NK-92 treated with Interleukin-12 subunit alpha and Interleukin-12 subunit beta, amount 100 ng/mL, for 24 hours (cell line): ENCODE measurements at regions not wholly inside any gene's neighbourhood (a gene's known extent, or its start where the extent isn't known, plus 50 kb on each side); places are given as distances from the start of the nearest gene placed in this dataset.
"Not testable (repeated sequence)": the region's sequence is repeated elsewhere in the genome, so short reads cannot be mapped to it uniquely, and the experiment has no call there.

Experiments used
- DNase-seq: peaks from one replicate; lab custom pipeline; 2025; lab: John Stamatoyannopoulos, UW

DNA sequence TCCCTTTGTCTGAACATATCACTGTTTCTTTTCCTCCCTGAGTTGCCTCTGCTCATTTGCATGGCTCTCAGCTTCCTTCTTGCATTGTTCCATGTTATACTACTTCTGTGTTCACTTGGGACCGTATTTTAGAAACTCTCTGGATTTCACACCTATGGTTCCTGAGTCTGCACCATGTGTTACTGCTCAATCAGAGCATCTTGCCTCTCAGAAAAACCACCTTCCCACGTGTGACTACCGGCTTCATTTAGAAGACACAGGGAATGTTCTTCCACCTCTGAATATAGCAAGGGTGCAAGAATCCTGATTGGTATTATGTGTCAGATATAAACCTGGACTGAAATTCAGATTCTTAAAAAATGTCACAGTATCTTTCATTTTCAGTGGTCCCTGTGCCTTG, 731.2 kb downstream of the TDRD15 start:
- DNase-seq = no peak

DNA sequence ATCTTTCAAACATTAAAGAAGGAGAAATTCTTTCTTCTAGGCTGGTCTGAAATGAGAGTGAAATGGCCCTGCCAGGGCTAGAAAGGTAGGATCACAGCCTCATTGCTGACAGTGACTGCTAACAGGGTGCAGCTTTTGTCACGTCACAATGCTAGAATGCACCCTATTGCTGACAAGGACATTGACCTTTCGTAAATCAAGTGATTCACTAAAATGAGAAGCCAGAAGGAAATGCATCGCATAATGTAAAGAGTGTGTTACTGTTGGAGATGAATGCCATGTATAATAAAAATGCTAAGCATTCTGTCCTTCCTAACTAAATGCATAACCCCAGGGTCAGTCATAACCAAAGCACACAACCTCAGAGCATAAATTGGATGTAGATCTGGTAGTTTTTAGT, 732.9 kb downstream of the TDRD15 start:
- DNase-seq = no peak

DNA sequence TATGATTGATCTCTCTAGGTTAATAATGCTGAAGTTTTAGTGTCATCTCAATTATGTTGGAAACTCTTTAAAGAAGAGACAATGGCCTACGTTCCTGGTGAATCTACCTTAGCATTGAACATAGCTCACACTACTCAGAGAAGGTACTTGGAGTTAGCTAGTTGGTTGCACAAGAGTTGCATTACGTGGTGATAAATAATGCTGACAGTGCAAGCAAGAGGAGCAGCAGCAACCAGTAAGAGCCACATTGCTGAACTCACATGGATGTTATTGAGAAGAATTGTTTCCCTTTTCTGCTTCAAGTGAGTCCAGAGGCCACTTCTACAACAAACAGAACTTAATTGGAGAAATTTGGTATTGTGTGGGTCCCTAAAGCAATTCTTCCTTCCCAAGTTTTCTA, 737.1 kb downstream of the TDRD15 start:
- DNase-seq = no peak

DNA sequence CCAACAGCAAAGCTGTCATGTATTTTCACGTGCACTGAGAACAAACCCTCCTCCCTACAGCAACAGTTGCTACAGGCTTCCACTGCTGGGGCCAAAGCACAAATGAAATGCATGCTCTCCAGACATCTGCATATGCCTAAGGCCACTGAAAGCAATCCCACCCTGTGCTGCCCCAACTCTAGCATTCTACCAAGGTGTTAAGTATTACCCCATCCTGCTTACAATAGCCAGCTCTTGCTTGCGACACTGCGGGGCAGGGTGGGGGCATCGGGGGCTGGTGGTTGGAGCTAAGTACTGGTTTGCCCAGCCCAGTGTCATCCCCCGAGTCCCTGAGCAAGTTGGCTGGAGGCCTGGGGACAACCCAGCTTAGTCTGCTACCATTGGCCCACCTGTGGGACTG, 742.5 kb downstream of the TDRD15 start:
- no peak for DNase-seq

DNA sequence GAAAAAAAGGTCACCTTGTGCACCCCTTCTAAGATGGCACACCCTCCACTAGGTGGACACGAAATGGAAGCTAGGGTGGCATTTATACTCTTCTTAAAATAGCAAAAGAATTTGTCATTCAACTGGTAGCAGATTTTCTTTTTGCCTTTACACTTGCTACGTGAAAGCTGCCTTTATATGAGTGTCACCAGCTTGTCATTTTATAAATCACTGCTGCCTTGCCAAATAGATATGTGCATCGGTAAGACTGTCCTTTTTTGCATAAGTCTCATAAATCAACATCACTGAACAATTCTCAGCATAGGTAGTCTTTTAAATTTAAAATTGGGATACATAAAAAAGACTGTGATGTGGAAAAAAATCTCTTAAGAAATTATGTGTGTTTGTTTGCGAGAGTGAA, 764.1 kb downstream of the TDRD15 start:
- no peak for DNase-seq

DNA sequence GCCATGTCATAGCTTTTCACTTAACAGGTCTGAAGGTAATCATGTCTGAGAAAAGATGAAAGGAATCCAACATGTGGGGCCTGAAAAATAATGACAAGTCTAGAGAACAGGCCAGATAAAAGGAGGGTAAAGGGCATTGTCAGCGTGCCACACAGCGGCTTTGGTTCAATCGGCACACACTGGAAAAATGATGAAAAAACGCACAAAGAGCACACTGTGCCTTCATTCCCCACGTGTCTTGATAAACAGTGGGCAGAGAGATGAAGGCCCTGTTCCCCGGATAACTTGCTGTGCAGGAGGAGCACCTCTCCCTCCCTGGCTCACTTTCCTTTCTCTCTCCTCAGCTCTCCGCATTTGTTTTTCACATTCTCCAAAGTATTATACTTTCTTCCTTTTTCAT, 766.3 kb downstream of the TDRD15 start:
- no peak for DNase-seq

DNA sequence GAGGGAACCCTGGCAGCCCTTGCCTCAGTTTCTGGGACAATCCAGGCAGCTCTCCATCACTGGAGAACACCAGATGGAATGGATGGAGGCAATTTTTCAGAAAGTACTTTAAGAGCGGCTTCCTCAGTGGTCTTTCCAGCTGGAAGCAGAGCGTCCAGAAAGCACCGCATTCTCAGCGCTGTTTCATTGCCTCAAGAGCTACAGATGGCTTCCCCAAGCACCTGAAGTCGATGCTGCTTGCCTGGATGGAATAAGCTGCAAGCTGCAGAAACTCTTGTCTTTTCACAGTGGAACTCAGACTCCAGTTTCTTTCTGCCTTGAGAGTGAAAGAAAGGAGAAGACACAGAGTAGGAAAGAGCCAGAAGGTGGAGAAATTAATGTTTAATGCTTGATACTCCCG, 766.9 kb downstream of the TDRD15 start:
- no peak for DNase-seq

DNA sequence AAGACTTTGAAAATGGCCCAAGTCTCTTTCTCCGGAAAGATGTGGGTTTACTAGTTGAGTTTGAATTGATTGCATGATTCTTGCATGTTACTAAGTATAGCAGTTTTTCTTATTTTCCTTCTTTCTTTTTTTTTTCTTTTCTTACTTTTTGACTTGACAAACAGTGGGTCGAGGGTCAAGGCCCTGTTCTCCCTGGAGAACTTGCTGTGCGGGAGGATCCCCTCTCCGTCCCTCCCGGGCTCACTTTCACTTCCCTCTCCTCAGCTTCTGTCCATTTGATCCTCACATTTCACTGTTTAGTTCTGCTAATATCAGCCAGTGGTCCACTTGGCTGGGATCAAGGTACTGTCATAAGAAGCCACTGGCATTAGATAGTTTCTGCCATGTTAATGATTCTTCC, 767.4 kb downstream of the TDRD15 start:
- no peak for DNase-seq

DNA sequence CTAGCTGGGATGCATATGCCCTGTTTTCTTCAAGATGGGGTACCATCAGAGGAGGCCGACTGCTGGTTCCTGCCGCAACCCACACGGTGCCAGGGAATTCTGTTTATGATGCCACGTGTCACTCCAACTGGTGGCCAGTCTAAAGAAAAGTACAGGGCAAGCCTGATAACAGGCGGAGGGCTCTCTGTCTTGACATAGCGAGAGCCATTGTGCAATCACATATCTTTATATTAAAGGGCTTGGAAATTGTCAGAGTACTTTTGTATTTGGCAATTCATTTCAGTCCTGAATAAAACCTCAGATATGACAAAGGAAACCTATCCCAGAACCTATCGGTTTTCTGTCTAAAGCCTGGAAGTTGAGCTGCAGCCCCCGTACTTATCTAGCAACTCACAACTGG, 768.4 kb downstream of the TDRD15 start:
- DNase-seq = no peak

DNA sequence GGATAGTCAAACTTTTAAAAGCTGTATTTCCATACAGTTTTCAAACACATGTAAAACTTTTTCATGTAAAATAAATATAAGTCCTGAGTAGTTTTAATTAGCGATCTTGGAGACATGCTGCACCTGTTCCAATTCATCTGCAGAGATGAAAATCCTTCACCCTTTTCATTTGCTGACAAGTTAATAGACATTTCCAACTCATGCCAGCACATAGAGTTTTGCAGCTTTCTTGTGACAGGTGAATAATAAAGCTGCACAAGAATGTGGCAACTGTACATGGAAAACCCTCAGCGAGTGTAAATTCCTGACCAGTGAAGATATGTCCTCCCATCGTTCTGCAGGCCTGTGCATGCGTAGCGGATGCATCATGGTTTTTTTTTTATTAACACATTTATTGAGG, 771.4 kb downstream of the TDRD15 start:
- DNase-seq = no peak

DNA sequence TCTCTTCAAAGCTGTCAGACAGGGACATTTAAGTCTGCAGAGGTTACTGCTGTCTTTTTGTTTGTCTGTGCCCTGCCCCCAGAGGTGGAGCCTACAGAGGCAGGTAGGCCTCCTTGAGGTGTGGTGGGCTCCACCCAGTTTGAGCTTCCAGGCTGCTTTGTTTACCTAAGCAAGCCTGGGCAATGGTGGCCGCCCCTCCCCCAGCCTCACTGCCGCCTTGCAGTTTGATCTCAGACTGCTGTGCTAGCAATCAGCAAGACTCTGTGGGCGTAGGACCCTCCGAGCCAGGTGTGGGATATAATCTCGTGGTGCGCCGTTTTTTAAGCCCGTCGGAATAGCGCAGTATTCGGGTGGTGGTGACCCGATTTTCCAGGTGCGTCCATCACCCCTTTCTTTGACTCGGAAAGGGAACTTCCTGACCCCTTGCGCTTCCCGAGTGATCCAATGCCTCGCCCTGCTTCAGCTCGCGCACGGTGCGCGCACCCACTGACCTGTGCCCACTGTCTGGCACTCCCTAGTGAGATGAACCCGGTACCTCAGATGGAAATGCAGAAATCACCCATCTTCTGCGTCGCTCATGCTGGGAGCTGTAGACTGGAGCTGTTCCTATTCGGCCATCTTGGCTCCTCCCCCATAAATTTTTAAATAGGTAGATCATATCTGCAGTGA, 785.1 kb downstream of the TDRD15 start:
- not testable (repeated sequence) for DNase-seq

DNA sequence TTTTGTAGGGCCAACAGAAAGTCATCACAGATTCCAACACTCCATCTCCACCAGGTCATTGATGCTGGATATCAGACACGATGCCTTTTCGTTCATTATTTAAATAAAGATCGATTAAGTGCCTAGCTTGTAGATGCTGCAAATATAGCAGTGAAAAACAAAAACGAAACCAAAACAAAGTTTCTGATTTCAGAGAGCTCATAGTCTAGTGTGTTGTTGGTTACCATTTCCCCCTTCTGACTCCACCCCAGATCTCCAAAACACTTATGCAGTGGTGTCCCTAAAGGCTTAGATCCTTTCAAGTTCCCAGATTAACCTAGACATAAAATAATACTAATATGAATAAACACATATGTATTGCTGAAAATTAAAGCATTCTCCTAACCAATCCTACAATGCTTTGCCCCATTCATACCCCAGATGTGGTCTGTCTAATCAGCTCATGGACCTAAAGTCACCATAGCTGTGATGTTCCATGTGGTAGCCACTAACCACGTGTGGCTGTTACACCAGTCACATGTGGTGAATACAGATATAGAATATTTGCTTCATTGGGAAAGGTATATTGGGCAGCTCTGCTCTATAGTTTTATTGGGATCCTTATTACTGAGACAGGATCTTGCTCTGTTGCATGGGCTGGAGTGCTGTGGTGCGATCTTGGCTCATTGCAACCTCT, 787.2 kb downstream of the TDRD15 start:
- no peak for DNase-seq

DNA sequence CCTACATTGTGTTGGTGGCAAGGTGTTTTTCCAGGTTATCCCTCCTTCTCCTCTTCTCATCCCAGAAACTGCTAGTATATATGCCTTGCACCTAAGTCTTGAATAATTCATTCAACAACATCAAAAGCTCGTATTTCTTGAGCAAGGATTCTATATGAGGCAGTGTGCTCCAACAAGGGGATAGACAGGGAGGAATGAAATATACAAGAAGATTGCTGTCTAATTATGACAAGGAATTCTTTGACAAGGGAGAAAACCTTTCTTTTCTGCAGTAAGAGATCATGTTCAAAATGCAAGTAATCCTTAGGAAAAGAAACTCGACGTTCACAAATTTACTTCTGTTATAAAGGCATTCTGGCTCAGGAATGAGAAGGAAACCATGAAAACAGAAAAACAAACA, 788.6 kb downstream of the TDRD15 start:
- DNase-seq = no peak

DNA sequence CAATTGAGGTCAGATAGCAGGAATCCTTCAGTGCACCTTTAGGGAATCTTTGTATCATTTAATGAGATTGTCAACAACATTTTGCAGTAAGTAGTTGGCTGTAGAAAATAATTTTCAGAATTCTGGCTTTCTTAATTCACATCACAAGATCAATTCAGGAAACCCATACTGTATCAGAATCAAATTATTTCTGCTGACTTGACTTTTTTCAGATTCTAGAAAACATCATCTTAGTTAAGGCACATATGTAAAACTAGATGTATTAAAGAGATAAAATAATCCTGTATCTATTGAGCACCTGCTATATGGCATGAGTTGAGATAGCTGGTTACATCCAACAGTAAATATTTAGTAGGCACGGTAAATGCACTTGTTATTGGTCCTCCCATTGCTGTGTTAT, 791.4 kb downstream of the TDRD15 start:
- DNase-seq = no peak

DNA sequence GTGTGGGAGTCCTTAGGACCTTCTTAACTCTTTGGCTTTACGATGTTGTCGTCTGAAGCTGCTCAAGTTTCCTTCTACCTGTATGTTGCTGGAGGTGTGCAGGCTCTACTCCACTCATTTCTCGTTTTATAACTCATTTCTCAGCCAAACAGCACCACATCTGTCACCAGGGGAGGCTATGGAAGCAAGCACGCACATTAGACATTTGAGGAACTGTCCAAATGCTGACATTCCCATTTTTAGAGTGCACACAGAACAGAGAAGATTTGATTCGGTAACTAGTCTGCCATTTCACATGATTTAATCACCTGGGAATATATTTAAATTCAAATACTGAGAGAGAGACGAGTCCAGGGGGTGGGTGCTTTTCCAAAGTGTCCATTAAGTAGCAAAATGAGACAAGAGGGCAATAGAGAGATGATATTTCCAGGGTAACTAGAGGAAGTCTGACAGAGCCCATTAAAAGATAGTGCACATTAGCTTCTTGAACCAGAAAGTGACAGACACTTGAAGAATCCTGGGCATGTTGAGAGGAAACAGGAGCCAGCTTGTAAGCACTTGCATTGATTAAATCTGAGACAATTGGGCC, 793.3 kb downstream of the TDRD15 start:
- no peak for DNase-seq

DNA sequence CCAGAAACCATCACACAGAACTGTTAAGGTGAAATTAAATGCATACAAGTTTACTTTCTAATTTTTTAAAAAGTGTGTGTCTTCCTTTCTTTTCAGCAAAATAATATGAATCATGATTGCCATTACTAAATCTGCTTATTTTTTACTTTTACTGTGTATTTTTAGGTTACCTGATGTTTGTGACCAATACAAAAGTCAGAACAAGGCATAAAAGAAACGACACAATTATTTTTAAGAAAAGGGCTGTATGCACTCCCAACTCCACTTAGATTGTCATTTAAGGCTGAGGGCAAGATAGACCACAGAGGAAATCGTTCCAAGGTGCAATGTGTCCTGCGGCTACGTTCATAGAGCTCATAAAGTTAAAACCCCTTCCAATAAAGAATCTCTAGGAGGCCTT, 797.0 kb downstream of the TDRD15 start:
- DNase-seq = no peak

DNA sequence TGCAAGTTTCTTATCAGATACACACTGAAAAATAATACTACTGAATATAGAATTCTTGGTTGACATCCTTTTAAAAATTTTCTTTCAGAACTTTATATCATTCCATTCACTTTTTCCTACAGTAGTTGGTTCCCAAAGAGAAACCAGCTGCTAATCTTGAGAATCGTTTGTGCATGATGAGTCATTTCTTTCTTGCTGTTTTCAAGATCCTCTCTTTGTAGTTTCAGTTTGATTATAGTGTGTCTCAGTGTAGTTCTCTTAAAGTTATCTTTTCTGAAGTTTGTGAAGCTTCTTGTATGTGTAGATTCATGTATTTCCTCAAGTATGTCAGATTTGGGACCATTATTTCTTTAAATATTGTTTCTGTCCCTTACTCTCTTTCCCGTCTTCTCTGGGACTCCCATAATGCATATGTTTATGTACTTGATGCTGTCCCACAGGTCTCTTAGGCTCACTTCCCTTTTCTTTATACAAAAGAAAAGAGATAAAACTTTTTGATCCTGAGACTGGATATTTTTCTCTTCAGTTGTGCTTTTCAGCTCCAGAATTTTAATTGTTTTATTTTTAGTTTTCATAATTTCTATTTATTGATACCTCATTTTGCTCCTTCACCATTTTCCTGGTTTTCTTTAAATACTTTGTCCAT, 801.0 kb downstream of the TDRD15 start:
- DNase-seq = no peak

DNA sequence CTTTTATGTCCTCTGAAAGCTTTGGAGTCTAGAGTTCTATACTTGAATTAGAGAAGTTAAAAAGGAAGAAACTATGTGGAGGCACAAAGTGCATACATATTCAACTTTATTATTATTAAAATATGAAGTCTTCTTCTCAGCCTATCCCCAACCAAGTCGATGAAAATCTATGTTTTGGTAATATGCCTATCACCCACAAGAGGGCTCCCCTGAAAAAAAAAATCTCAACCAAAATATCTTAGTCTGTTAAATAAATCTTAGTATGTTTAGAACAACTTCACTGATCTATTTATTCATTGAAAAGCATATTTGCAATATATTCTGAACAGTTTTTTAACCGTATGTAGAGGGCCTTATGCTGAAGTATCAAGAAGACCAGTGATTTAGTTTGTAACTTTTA, 804.5 kb downstream of the TDRD15 start:
- no peak for DNase-seq

DNA sequence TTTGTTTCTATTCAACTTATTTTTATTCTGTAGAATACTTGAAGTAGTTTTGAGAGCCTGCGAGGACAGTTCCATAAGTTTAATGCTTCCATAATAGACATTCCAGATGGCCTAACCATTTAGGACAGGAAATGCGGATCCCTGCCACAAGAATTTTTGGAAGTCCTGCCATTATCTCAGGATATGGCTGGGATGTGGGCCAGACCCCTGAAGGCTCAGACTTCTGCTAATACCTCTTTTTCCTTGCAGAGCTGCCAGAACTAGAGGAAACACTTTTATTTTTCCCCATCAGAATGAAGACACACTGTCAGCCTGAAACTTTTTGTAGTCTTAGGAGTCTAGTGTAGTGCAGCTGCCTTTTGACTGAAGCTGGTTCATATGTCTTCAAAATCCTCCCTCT, 806.5 kb downstream of the TDRD15 start:
- DNase-seq = no peak

DNA sequence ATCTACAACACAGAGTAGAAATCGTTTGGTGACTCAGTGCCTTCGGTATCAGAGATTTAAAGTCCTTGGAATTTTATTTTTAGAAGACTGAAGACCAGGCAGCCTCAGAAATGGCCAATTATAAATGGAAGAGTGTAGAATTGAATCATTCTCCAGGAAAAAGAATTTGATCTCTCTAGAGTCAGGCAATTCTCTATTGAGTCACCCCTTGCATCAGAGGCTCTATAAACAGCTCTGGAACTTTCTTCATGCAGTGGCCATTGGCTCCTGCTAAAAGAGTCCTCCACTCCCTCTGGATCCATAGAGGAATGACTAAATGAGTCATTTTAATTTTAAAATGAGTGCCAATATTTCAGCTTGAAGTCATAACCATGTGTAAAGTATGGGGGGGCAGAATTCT, 816.2 kb downstream of the TDRD15 start:
- DNase-seq = no peak

DNA sequence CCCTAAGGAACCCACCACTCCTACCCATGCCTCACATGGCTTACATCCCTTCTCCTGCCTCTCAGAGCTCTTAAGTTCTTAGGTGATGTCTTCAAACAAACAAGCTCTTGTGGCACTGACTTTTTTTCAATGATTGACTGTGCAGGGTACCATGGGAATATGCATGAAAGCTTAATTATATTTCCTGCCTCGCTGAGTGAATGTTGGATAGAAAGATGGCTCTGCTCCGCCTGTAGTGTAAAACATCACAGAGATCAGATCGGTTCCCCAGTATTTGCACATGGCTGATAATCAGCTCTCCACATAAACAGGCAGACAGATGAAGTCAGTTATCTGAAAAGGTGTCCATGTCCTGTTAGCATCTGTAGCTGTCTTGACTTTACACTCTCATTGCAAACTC, 820.8 kb downstream of the TDRD15 start:
- no peak for DNase-seq

DNA sequence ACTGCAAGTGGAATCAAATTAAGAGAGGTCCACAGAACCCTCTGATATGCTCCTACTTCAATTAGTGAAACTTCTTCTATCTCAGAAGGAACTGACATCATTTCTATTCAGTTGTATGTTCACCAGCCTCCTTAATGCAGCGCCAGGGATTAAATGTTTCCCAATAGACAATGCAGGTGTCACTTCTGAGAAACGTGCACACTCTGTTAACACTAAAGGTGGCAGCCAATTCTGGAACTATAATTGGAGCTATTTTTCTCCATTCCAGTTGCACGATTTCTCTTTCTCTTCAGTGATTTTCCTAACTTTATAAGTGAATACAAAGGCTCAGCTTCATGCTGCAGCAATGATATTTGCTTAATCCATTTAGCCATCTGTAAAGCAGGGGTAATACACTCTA, 821.9 kb downstream of the TDRD15 start:
- DNase-seq = no peak

DNA sequence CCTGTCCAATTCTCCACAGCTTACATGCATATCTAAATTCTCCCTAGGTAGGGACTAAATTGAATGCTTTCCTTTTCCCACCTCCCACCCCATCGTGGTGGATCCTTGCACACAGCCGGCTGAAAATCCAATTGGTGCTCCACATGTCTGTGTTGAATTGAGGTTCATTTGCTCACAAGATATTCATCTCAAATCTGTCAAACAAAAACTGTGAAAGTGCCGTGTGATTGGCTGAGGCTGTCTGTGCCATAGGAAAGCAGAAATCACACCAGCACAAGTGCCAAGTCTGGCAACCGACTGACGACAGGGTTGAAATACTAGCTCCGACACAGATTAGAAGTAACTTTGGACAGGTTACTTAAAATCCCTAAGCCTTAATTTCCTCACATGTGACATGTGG, 823.3 kb downstream of the TDRD15 start:
- no peak for DNase-seq
